ENCODE measurements at regions not wholly inside any gene's neighbourhood (a gene's known extent, or its start where the extent isn't known, plus 50 kb on each side); places are given as distances from the start of the nearest gene placed in this dataset.

DNA sequence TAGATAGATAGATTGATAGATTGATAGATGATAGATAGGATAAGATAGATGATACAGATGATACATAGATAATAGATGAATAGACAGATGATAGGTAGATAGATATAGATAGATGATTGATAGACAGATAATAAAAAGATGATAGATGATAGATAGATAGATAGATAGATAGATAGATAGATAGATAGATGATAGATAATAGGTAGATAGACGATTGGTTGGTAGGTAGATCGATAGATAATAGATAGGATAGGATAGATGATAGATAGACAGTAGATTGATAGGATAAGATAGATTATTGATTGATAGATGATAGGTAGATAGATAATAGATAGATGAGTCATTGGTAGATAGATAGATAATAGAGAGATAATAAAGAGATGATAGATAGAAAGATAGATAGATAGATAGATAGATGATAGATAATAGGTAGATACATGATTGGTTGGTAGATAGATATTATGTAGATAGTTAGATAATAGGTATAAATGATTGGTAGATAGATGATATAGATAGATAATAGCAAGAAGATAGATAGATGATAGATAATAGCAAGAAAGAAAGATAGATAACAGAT, 109.4 kb upstream of the C16orf82 start (continued):
- no peak for TF ChIP-seq ZNF57 (CRISPR knock-in tag; IDR thresholded peaks at IDR 0.05)
- 0 out of 2 replicates have a peak, but pooled peaks have one; percentile 76 for TF ChIP-seq CUX1 (CRISPR knock-in tag; IDR thresholded peaks at IDR 0.05)

DNA sequence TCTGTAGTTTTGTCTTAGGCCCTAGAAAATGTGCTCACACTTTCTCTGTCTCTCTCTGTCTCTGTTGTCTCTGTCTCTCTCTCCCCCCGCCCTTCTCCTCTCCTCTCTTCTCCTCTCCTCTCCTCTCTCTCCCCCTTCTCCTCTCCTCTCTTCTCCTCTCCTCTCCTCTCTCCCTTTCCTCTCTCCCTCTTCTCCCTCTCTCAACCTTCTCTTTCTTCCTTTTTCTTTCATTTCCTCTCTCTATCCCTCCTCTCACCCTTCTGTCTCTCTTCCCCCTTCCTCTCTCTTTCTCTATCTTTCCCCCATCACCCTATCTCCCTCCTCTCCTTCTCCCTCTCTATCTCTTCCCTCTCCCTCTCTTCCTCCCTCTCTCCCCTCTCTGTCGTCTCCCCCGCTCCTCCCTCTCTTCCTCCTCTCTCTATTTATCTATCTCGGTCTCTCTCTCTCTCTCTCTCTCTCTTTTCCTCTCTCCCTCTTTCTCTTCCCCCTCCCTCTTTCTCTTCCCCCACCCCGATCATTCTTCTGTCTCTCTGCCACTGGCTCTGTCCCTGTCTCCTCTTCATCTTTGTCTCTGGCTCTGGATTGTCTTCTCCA, 107.2 kb upstream of the C16orf82 start:
- Histone ChIP-seq H3K9me3 (replicated peaks; ENCODE audit: control insufficient read depth, insufficient read depth, low read depth, low read length) (no peaks in the 10 kb centered on the region), H3K27ac (ENCODE audit: extremely low read depth, low read depth, low read length) (no peak overlapping the region), H4K20me1 (replicated peaks; ENCODE audit: control insufficient read depth, insufficient read depth, low read length) (no peaks in the 10 kb centered on the region), H3K4me3 (no peak overlapping the region), H3K9me1 (ENCODE audit: control insufficient read depth, insufficient read depth, low read length) (no peaks in the 10 kb centered on the region), H2AFZ (ENCODE audit: low read depth, low read length) (no peak overlapping the region), H3K4me1 (replicated peaks in 1 of 2; ENCODE audit: control insufficient read depth in 2 of 2, insufficient read depth in 2 of 2, low read length in 2 of 2) (no peaks in the 10 kb centered on the region), H3K4me2 (ENCODE audit: insufficient read depth, low read length) (no peak overlapping the region), H3K36me3 (ENCODE audit: control insufficient read depth, insufficient read depth, low read length) (no peaks in the 10 kb centered on the region), H3K79me2 (ENCODE audit: control insufficient read depth, insufficient read depth, low read length) (no peaks in the 10 kb centered on the region), H3K27me3 (ENCODE audit: control insufficient read depth in 2 of 2, insufficient read depth in 2 of 2, low read length in 2 of 2) (no peaks in the 10 kb centered on the region), H3K9ac (ENCODE audit: insufficient read depth in 1 of 2, low read depth in 2 of 2, low read length in 2 of 2) (no peak overlapping the region)
- in situ Hi-C loops (cut with MboI): no loop called here
- intact Hi-C loops (cut with micrococcal nuclease): loop anchor here (5.0 kb wide), 1 partner anchor 153 kb away; no protein-coding TSS in a partner anchor
- ATAC-seq (no peak), DNase-seq (ENCODE audit: extremely low read depth in 1 of 4, low spot score in 3 of 4) (no peak), FAIRE-seq (no peak)
- ChIA-PET CTCF (ENCODE audit: low intra/inter-chr PET ratio) (no interaction called here), POLR2A (no interaction called here)
- WGBS (ENCODE audit: insufficient coverage, low coverage, missing lambda C conversion rate): 0% methylated on average over 2 of the region's 5 CpGs
- no TSS peak for BruUV-seq (replicated peaks)
- TF ChIP-seq, protein P1, sequence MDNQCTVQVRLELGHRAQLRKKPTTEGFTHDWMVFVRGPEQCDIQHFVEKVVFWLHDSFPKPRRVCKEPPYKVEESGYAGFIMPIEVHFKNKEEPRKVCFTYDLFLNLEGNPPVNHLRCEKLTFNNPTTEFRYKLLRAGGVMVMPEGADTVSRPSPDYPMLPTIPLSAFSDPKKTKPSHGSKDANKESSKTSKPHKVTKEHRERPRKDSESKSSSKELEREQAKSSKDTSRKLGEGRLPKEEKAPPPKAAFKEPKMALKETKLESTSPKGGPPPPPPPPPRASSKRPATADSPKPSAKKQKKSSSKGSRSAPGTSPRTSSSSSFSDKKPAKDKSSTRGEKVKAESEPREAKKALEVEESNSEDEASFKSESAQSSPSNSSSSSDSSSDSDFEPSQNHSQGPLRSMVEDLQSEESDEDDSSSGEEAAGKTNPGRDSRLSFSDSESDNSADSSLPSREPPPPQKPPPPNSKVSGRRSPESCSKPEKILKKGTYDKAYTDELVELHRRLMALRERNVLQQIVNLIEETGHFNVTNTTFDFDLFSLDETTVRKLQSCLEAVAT (IDR thresholded peaks at IDR 0.05): no peak
- TF ChIP-seq GATAD2B (IDR thresholded peaks at IDR 0.05; ENCODE audit: borderline replicate concordance): no peak
- TF ChIP-seq WHSC1 (IDR thresholded peaks at IDR 0.05; ENCODE audit: low read length): no peak
- no peak for TF ChIP-seq MXI1 (IDR thresholded peaks at IDR 0.05; ENCODE audit: low read depth, low read length)
- no peak for TF ChIP-seq PHF8 (IDR thresholded peaks at IDR 0.05; ENCODE audit: borderline replicate concordance, low read length)
- no peak for TF ChIP-seq GTF3C2 (IDR thresholded peaks at IDR 0.05; ENCODE audit: borderline replicate concordance, extremely low read depth, insufficient read length)
- TF ChIP-seq ZBTB1 (CRISPR knock-in tag; IDR thresholded peaks at IDR 0.05; ENCODE audit: borderline replicate concordance, low read depth): no peak
